GM12878 (cell line): ENCODE measurements at regions not wholly inside any gene's neighbourhood (a gene's known extent, or its start where the extent isn't known, plus 50 kb on each side); places are given as distances from the start of the nearest gene placed in this dataset.

Experiments used
- ATAC-seq: fragments of 200-7000 bp; cut with Tn5 transposase; 3 replicates; pipeline ENCODE4 v1.9.1; 2020; ENCODE audit warnings: mild to moderate bottlenecking, moderate library complexity
- BruUV-seq: library from RNA; stranded (reverse); fragments of 400-500 nt; replicated peaks from 2 replicates; lab custom pipeline; 2021; lab: Mats Ljungman, UMichigan
- CTCF ChIA-PET: fragments of 300-600 bp; sonication (Branson Sonifier 250); formaldehyde crosslinking; extraction: SDS; loops from one replicate; lab custom pipeline; 2021; ENCODE audit warnings: inconsistent platforms; lab: Yijun Ruan, JAX
- POLR2A ChIA-PET: fragments of 350-600 bp; formaldehyde crosslinking; extraction: SDS; loops from one replicate; lab custom pipeline; 2021; ENCODE audit warnings: inconsistent platforms; lab: Charles Lee
- RAD21 ChIA-PET: fragments of 300-600 bp; sonication (Branson Sonifier 250); formaldehyde crosslinking; loops from one replicate; lab custom pipeline; 2023; ENCODE audit warnings: antibody characterized with exemption; ENCODE audit not compliant: unreplicated experiment; lab: Charles Lee
- SMC1A ChIA-PET: fragments of 300-600 bp; sonication (Branson Sonifier 250); formaldehyde crosslinking; loops from one replicate; lab custom pipeline; 2023; ENCODE audit not compliant: unreplicated experiment, uncharacterized antibody; lab: Charles Lee
- DNase-seq: peaks from one replicate; pipeline ENCODE4 v3.0.0-alpha.2; 2011; ENCODE audit warnings: low read depth, low spot score
- FAIRE-seq: peaks from 3 replicates; lab custom pipeline; 2011; peaks lifted over from hg19 to GRCh38; lab: Jason Lieb, UNC
- H2AFZ ChIP-seq: 2 replicates; pipeline ENCODE4 v1.6.0; 2011; ENCODE audit warnings: low read depth, low read length, control low read depth; ENCODE audit not compliant: control insufficient read depth
- H3K27ac ChIP-seq: 2 replicates; pipeline ENCODE4 v1.5.1; 2011; ENCODE audit warnings: control low read depth; ENCODE audit not compliant: control insufficient read depth, insufficient read depth
- H3K27me3 ChIP-seq, 2 experiments: replicated peaks in 1 of 2; 2 replicates each; pipeline versions ENCODE4 v1.6.0 to v1.6.1; 2011; ENCODE audit warnings: low read length in 1 of 2; ENCODE audit not compliant: control insufficient read depth in 2 of 2, insufficient read depth in 2 of 2
- H3K36me3 ChIP-seq, 2 experiments: 2 replicates each; pipeline ENCODE4 v1.5.1; 2011; ENCODE audit warnings: low read length in 1 of 2; ENCODE audit not compliant: control insufficient read depth in 2 of 2, insufficient read depth in 2 of 2
- H3K4me1 ChIP-seq: 2 replicates; pipeline ENCODE4 v1.6.1; 2011; ENCODE audit warnings: mild to moderate bottlenecking, low read length, moderate library complexity, mixed read lengths; ENCODE audit not compliant: control insufficient read depth, insufficient read depth
- H3K4me2 ChIP-seq: 2 replicates; pipeline ENCODE4 v1.6.0; 2011; ENCODE audit warnings: control low read depth; ENCODE audit not compliant: control insufficient read depth, insufficient read depth
- H3K4me3 ChIP-seq: fragments of 200-600 bp; sonication (generic); 2 replicates; pipeline ENCODE4 v1.5.1; 2016
- H3K79me2 ChIP-seq: 2 replicates; pipeline ENCODE4 v1.6.0; 2011; ENCODE audit warnings: low read length; ENCODE audit not compliant: control insufficient read depth, insufficient read depth
- H3K9ac ChIP-seq: 2 replicates; pipeline ENCODE4 v1.8.0; 2011; ENCODE audit warnings: low read length, control low read depth, mixed read lengths; ENCODE audit not compliant: control insufficient read depth, insufficient read depth
- H3K9me3 ChIP-seq: replicated peaks from 3 replicates; pipeline ENCODE4 v1.5.1; 2011; ENCODE audit warnings: mild to moderate bottlenecking, low read length; ENCODE audit not compliant: control insufficient read depth, insufficient read depth
- H4K20me1 ChIP-seq: 2 replicates; pipeline ENCODE4 v1.6.0; 2011; ENCODE audit not compliant: control insufficient read depth, insufficient read depth
- E4F1 ChIP-seq: fragments of 450-650 bp; IDR thresholded peaks from 2 replicates; pipeline ENCODE4 v1.6.1; 2018; ENCODE audit warnings: borderline replicate concordance, mild to moderate bottlenecking; ENCODE audit not compliant: partially characterized antibody
- FOS ChIP-seq: IDR thresholded peaks from 3 replicates; pipeline ENCODE4 v1.6.1; 2011; ENCODE audit warnings: borderline replicate concordance; ENCODE audit not compliant: insufficient read length; ENCODE audit errors: extremely low read depth
- FOXM1 ChIP-seq: IDR thresholded peaks from 2 replicates; pipeline ENCODE4 v1.6.1; 2012; ENCODE audit warnings: low read depth, mild to moderate bottlenecking, inconsistent platforms, low read length, moderate library complexity
- GABPA ChIP-seq: IDR thresholded peaks from 2 replicates; pipeline ENCODE4 v1.6.1; 2014; ENCODE audit warnings: antibody characterized with exemption, low read depth, mild to moderate bottlenecking, inconsistent platforms
- JUNB ChIP-seq: IDR thresholded peaks from 2 replicates; pipeline ENCODE4 v1.6.1; 2016; ENCODE audit warnings: antibody characterized with exemption, mild to moderate bottlenecking
- LARP7 ChIP-seq: fragments of 450-650 bp; IDR thresholded peaks from 2 replicates; pipeline ENCODE4 v1.6.1; 2017; ENCODE audit warnings: mild to moderate bottlenecking
- MYC ChIP-seq: IDR thresholded peaks from 2 replicates; pipeline ENCODE4 v1.6.1; 2011; ENCODE audit warnings: mild to moderate bottlenecking, low read length, moderate library complexity, inconsistent platforms; ENCODE audit not compliant: insufficient read depth, insufficient replicate concordance, insufficient read length, severe bottlenecking
- PAX8 ChIP-seq: fragments of 450-650 bp; IDR thresholded peaks from 2 replicates; pipeline ENCODE4 v1.6.1; 2017; ENCODE audit warnings: mild to moderate bottlenecking, moderate library complexity
- POLR2AphosphoS2 ChIP-seq: IDR thresholded peaks from 2 replicates; pipeline ENCODE4 v1.6.1; 2011; ENCODE audit warnings: low read depth, mild to moderate bottlenecking, low read length, improper control_type of control experiment, moderate library complexity
- SIX5 ChIP-seq: IDR thresholded peaks from 2 replicates; pipeline ENCODE4 v1.6.1; 2011; ENCODE audit warnings: mild to moderate bottlenecking, low read depth, low read length, moderate library complexity; ENCODE audit not compliant: severe bottlenecking
- SMC3 ChIP-seq: IDR thresholded peaks from 2 replicates; pipeline ENCODE4 v1.6.1; 2011; ENCODE audit warnings: low read length, improper control_type of control experiment, borderline replicate concordance
- SRF ChIP-seq, 2 experiments: IDR thresholded peaks; 2 replicates each; pipeline ENCODE4 v1.6.1; 2011; ENCODE audit warnings: low read depth in 2 of 2, low read length in 2 of 2, mild to moderate bottlenecking in 1 of 2, moderate library complexity in 1 of 2
- TBL1XR1 ChIP-seq: IDR thresholded peaks from 2 replicates; pipeline ENCODE4 v1.6.1; 2012; ENCODE audit warnings: low read depth, low read length, improper control_type of control experiment
- ZBTB11 ChIP-seq: fragments of 450-650 bp; formaldehyde crosslinking; IDR thresholded peaks from 2 replicates; pipeline ENCODE4 v1.5.0; 2022; ENCODE audit warnings: mild to moderate bottlenecking, missing genetic modification characterization
- ZBTB40 ChIP-seq: fragments of 450-650 bp; IDR thresholded peaks from 2 replicates; pipeline ENCODE4 v1.6.1; 2016; ENCODE audit warnings: mild to moderate bottlenecking, moderate library complexity, borderline replicate concordance
- WGBS: methylation state at CpG from one replicate; pipeline ENCODE4 v1.1.6; 2016; ENCODE audit warnings: low lambda C conversion rate; ENCODE audit not compliant: insufficient replicate concordance, insufficient coverage; ENCODE audit errors: missing lambda C conversion rate; 5-methylcytosine and 5-hydroxymethylcytosine counted together
- in situ Hi-C: fragments of 300-500 bp; cut with MboI; formaldehyde crosslinking; loops from 9 replicates; pipeline ENCODE4 v1.14.3; 2018; ENCODE audit warnings: mixed read lengths
- intact Hi-C: fragments of 100-400 bp; cut with micrococcal nuclease; formaldehyde crosslinking; loops from one replicate; pipeline ENCODE4 v1.14.2; 2022; ENCODE audit not compliant: unreplicated experiment

GRCh38 chr3:10600726-10601125 lies 95.3 kb upstream of the ATP2B2 start:
- ATAC-seq (no peak), DNase-seq (no peak), FAIRE-seq (no peak)
- ChIA-PET SMC1A (no interaction called here), POLR2A (no interaction called here), CTCF (no interaction called here), RAD21 (no interaction called here)
- Histone ChIP-seq H3K27me3 (no peaks in the 10 kb centered on the region; a peak in 2 of 4 replicates), H3K9me3 (no peaks in the 10 kb centered on the region), H3K4me3 (no peak overlapping the region), H3K4me2 (no peak overlapping the region), H3K4me1 (peaks cover 12% of the 10 kb centered on the region), H2AFZ (no peak overlapping the region), H3K27ac (no peak overlapping the region), H3K79me2 (no peaks in the 10 kb centered on the region), H4K20me1 (no peaks in the 10 kb centered on the region), H3K9ac (no peak overlapping the region), H3K36me3 (no peaks in the 10 kb centered on the region)
- WGBS: 78% methylated on average over 5 of the region's 5 CpGs
- intact Hi-C loops (no loop called here), in situ Hi-C loops (no loop called here)
- BruUV-seq: no TSS peak
- TF ChIP-seq ZBTB40 (no peak), MYC (no peak), LARP7 (no peak), FOXM1 (no peak), GABPA (no peak), ZBTB11 (no peak), JUNB (no peak), SIX5 (no peak), SMC3 (no peak), FOS (no peak), POLR2AphosphoS2 (no peak), E4F1 (no peak), PAX8 (no peak), SRF (IDR thresholded peaks at IDR 0.05; ENCODE audit: low read depth in 2 of 2, low read length in 2 of 2) (no peak), TBL1XR1 (no peak)
